Fibroblast of the aortic adventitia (primary cell): ENCODE measurements at regions not wholly inside any gene's neighbourhood (a gene's known extent, or its start where the extent isn't known, plus 50 kb on each side); places are given as distances from the start of the nearest gene placed in this dataset.
A peak's percentile ranks its signal among the peaks of the same experiment; 100 is the strongest.

Experiments used
- DNase-seq: peaks from one replicate; pipeline ENCODE4 v3.0.0-alpha.2; 2010; ENCODE audit warnings: low read depth
- H3K4me3 ChIP-seq: 2 replicates; pipeline ENCODE4 v1.5.1; 2011; ENCODE audit warnings: low read depth, mild to moderate bottlenecking, control low read depth, low read length, moderate library complexity
- CTCF ChIP-seq: IDR thresholded peaks from 2 replicates; pipeline ENCODE4 v1.5.1; 2011; ENCODE audit warnings: mild to moderate bottlenecking, low read length, control low read depth, inconsistent platforms; ENCODE audit not compliant: insufficient read depth

- TF ChIP-seq CTCF = no peak
- DNase-seq = peak; percentile 1
- H3K4me3 ChIP-seq = no peak overlapping the region
Measured at GRCh38 chr9:80928697-80929096, 760.6 kb downstream of the TLE1 start.

GRCh38 chr9:80926611-80927010 is 762.7 kb downstream of the TLE1 start:
- TF ChIP-seq CTCF = no peak
- no peak for DNase-seq
- no peak overlapping the region for H3K4me3 ChIP-seq

- H3K4me3 ChIP-seq = no peak overlapping the region
- no peak for TF ChIP-seq CTCF
- DNase-seq = no peak
Measured at GRCh38 chr9:80922544-80922943, 766.8 kb downstream of the TLE1 start.

GRCh38 chr9:80906728-80907127 is 782.6 kb downstream of the TLE1 start:
- H3K4me3 ChIP-seq = no peak overlapping the region
- TF ChIP-seq CTCF = no peak
- no peak for DNase-seq

- DNase-seq = peak; percentile 67
- H3K4me3 ChIP-seq = no peak overlapping the region
- TF ChIP-seq CTCF = no peak
Measured at GRCh38 chr9:80899208-80899607, 790.1 kb downstream of the TLE1 start.

- no peak overlapping the region for H3K4me3 ChIP-seq
- TF ChIP-seq CTCF = no peak
- DNase-seq = no peak
Measured at GRCh38 chr9:80893190-80893589, 796.2 kb downstream of the TLE1 start.

GRCh38 chr9:80892703-80893102 is 796.6 kb downstream of the TLE1 start:
- no peak overlapping the region for H3K4me3 ChIP-seq
- no peak for DNase-seq
- no peak for TF ChIP-seq CTCF
